ENCODE measurements at regions not wholly inside any gene's neighbourhood (a gene's known extent, or its start where the extent isn't known, plus 50 kb on each side); places are given as distances from the start of the nearest gene placed in this dataset.

- no peak for TF ChIP-seq POLR2A (IDR thresholded peaks at IDR 0.05; ENCODE audit: low read length)
- no peak for TF ChIP-seq GATA1 (IDR thresholded peaks at IDR 0.05; ENCODE audit: low read depth, low read length)
Measured at GRCh38 chr1:56263908-56264307, 315.5 kb downstream of the PLPP3 start.

Measured in erythroblast (primary cell).